Testis (tissue), 2 donors: ENCODE measurements at regions not wholly inside any gene's neighbourhood (a gene's known extent, or its start where the extent isn't known, plus 50 kb on each side); places are given as distances from the start of the nearest gene placed in this dataset.

ENCODE experiments used
- CTCF ChIP-seq, 3 experiments: fragments of 450-650 bp in 2 of 3; fragments of 200-600 bp in 1 of 3; sonication (generic) in 1 of 3; IDR thresholded peaks; one replicate each; pipeline ENCODE4 v1.5.1; 2016 to 2019; ENCODE audit warnings: antibody characterized with exemption in 3 of 3, mild to moderate bottlenecking in 2 of 3, moderate library complexity in 1 of 3
- POLR2A ChIP-seq: fragments of 450-650 bp; IDR thresholded peaks from one replicate; pipeline ENCODE4 v1.6.1; 2017; ENCODE audit warnings: antibody characterized with exemption, mild to moderate bottlenecking, moderate library complexity

- TF ChIP-seq CTCF (IDR thresholded peaks at IDR 0.05) (no peak), POLR2A (no peak)
Measured at GRCh38 chr10:128694168-128694850, 568.1 kb upstream of the MKI67 start.
